Chondrocyte (in vitro differentiated cells): ENCODE measurements at regions not wholly inside any gene's neighbourhood (a gene's known extent, or its start where the extent isn't known, plus 50 kb on each side); places are given as distances from the start of the nearest gene placed in this dataset.

Source experiments
- DNase-seq: peaks from one replicate; pipeline ENCODE4 v3.0.0; 2021; ENCODE audit warnings: mixed read lengths, low spot score
- H3K27ac Mint-ChIP-seq: one replicate; pipeline ENCODE4 v1.8.0; 2021; ENCODE audit warnings: mild to moderate bottlenecking, moderate library complexity, mixed read lengths; ENCODE audit not compliant: unreplicated experiment
- H3K27me3 Mint-ChIP-seq: 2 replicates; pipeline ENCODE4 v1.8.0; 2021; ENCODE audit warnings: low read depth, mixed read lengths
- H3K36me3 Mint-ChIP-seq: 2 replicates; pipeline ENCODE4 v1.8.0; 2021; ENCODE audit warnings: low read depth, mixed read lengths
- H3K4me1 Mint-ChIP-seq: 2 replicates; pipeline ENCODE4 v1.8.0; 2021; ENCODE audit warnings: low read depth, mild to moderate bottlenecking, mixed read lengths
- H3K4me3 Mint-ChIP-seq: one replicate; pipeline ENCODE4 v1.8.0; 2021; ENCODE audit warnings: mild to moderate bottlenecking, moderate library complexity, mixed read lengths; ENCODE audit not compliant: unreplicated experiment
- H3K9me3 Mint-ChIP-seq: 2 replicates; pipeline ENCODE4 v1.8.0; 2021; ENCODE audit warnings: low read depth, mixed read lengths
- TF ChIP-seq, protein P1 (sequence below): fragments of 200-600 bp; sonication (generic); IDR thresholded peaks from 2 replicates; pipeline ENCODE4 v1.5.0; 2021; ENCODE audit warnings: antibody characterized with exemption, mild to moderate bottlenecking, moderate library complexity

DNA sequence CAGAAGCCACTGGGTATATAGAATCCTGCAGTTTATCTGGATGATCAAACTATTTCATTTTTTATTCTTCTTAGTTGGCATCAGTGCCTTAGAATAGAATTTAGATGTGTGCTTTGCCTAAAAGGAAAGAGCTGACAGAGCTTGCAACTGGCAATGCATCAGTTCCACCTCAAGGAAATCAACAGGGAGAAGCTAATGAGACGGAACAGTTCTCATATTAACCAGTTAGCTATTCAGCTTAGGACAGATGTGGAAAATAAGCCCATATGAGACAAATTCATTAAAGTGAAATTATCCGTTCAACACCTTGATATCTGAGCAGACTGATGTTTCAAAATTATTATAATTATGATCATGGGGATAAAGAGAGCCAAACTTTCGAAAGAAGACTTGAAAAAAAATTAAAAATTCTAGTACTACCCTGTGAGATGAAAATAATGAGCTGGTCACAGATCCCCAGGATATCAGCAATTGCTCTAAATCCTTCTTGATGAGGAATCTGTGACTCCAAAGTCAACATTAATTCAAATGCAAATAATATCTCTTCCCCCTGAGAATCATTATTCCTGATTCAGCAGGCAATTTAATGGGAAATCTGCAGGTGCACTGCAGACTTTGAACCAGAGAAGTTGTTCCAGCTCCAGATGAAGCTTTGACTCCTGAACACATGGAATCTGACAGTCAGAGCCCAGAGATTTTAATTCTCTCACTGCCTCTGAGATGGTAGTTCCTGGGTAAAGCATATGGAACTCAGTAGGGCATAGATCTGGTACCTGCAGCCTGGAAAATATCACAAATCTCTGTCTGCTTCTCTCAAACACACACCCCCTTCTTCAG is 486.8 kb downstream of the FOXO1 start:
- Mint-ChIP-seq H3K36me3 (no peaks in the 10 kb centered on the region), H3K27ac (no peak overlapping the region), H3K27me3 (no peaks in the 10 kb centered on the region), H3K4me3 (no peak overlapping the region), H3K9me3 (no peaks in the 10 kb centered on the region), H3K4me1 (peaks cover 8% of the 10 kb centered on the region)
- TF ChIP-seq, protein P1, sequence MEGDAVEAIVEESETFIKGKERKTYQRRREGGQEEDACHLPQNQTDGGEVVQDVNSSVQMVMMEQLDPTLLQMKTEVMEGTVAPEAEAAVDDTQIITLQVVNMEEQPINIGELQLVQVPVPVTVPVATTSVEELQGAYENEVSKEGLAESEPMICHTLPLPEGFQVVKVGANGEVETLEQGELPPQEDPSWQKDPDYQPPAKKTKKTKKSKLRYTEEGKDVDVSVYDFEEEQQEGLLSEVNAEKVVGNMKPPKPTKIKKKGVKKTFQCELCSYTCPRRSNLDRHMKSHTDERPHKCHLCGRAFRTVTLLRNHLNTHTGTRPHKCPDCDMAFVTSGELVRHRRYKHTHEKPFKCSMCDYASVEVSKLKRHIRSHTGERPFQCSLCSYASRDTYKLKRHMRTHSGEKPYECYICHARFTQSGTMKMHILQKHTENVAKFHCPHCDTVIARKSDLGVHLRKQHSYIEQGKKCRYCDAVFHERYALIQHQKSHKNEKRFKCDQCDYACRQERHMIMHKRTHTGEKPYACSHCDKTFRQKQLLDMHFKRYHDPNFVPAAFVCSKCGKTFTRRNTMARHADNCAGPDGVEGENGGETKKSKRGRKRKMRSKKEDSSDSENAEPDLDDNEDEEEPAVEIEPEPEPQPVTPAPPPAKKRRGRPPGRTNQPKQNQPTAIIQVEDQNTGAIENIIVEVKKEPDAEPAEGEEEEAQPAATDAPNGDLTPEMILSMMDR, result no peak
- DNase-seq, result no peak

DNA sequence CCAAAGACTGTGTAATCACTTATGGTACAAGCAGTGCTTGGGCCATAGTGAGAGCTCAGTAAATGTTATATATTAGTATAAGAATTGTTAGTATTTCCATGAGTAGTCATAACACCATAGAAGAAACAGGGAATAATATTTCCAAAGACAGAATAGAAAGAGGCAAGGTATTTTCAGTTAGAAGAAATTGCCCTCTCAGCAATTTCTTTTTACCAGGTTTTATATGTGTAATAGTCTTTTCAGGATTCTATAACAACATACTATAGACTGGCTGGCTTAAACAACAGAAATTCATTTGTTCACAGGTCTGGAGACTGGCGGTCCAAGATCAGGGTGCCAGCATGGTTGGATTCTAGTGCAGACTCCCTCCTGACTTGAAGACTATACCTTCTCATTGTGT is 485.7 kb downstream of the FOXO1 start:
- H3K4me3 Mint-ChIP-seq, result no peak overlapping the region

DNA sequence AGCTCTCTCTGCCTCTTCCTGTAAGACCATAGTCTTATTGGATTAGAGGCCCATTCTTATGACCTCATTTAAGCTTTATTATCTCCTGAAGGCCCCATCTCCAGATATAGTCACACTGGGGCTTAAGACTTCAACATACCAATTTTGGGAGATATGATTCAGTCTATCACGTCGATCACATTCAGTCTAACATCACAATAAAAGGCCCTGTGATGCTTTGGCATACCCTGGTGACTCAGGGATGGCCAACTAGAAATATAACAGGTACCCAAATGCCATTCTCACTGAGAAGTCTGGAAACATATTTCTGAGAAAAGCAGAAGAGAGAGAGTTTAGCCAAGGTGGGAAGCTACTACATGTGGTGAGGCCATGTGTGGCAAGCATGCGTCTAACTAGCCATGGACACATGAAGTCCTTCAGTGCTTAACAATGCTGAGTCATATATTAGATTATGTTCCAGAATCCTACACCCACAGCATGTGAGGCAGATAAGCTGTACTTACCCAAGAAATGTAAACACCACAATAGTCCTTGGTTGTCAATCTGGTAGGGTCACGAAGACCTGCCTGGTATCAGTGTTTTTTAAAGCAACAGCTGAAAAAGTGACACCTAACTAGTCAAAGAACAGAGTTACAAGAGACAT is 485.1 kb downstream of the FOXO1 start:
- no peak for DNase-seq
- Mint-ChIP-seq H3K9me3 (no peaks in the 10 kb centered on the region), H3K4me3 (no peak overlapping the region), H3K27ac (no peak overlapping the region), H3K4me1 (peaks cover 6% of the 10 kb centered on the region), H3K27me3 (no peaks in the 10 kb centered on the region), H3K36me3 (peaks cover 2% of the 10 kb centered on the region)
- TF ChIP-seq, protein P1, result no peak

More for the DNA sequence above, 485.7 kb downstream of the FOXO1 start:
- peaks cover 2% of the 10 kb centered on the region for H3K36me3 Mint-ChIP-seq
- TF ChIP-seq, protein P1, result no peak
- no peak for DNase-seq
- no peaks in the 10 kb centered on the region for H3K27me3 Mint-ChIP-seq
- no peak overlapping the region for H3K27ac Mint-ChIP-seq
- H3K9me3 Mint-ChIP-seq, result no peaks in the 10 kb centered on the region
- H3K4me1 Mint-ChIP-seq, result peaks cover 6% of the 10 kb centered on the region

DNA sequence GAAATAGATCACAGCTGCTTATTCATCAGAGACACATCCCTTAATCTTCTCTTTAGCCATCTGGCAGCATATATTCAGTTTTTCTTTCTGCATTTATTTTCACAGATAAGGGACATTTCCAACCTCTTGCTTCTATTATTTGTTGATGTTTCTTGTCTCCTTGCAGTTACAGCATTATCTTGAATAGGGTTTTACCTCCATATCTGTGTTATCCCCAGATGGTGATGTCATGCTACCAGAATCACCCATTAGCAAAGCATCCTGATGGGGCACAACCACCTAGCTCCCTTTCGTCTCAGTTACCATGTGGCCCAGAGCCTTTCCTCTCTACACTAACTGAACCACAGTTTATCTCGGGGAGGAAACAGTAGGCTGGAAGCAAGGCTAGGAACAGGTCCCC is 483.9 kb downstream of the FOXO1 start:
- H3K4me1 Mint-ChIP-seq, result peaks cover 6% of the 10 kb centered on the region
- peaks cover 2% of the 10 kb centered on the region for H3K36me3 Mint-ChIP-seq
- no peak overlapping the region for H3K27ac Mint-ChIP-seq
- H3K4me3 Mint-ChIP-seq, result no peak overlapping the region
- H3K9me3 Mint-ChIP-seq, result no peaks in the 10 kb centered on the region
- no peaks in the 10 kb centered on the region for H3K27me3 Mint-ChIP-seq
- DNase-seq, result no peak
- TF ChIP-seq, protein P1, result no peak

DNA sequence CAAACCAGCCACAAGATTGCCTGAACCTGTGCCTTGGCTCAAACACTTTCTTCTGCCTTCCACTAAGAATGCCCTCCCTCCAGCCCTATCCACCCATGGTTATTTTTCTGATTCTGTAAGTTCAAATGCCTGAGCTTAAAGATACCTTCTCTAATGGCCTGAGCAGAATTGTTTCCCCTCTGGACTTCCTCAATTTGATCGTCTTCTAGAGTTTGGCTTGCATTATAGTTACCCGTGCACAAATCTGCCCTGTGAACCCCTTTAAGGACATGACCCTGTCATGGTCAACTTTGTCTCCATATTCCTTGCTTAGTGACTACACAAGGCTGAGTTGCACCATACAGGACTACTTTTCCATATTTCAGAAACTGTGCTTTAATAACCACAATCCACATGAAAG is 481.0 kb downstream of the FOXO1 start:
- DNase-seq, result no peak
- Mint-ChIP-seq H3K27me3 (no peaks in the 10 kb centered on the region), H3K4me3 (no peak overlapping the region), H3K27ac (no peak overlapping the region), H3K36me3 (peaks cover 2% of the 10 kb centered on the region), H3K4me1 (peaks cover 27% of the 10 kb centered on the region), H3K9me3 (no peaks in the 10 kb centered on the region)
- TF ChIP-seq, protein P1, result no peak
